HL-60 (cell line): ENCODE measurements at regions not wholly inside any gene's neighbourhood (a gene's known extent, or its start where the extent isn't known, plus 50 kb on each side); places are given as distances from the start of the nearest gene placed in this dataset.
"Not testable (repeated sequence)": the region's sequence is repeated elsewhere in the genome, so short reads cannot be mapped to it uniquely, and the experiment has no call there.

Experiments
- CTCF ChIP-seq: IDR thresholded peaks from one replicate; pipeline ENCODE4 v1.5.1; 2011; ENCODE audit warnings: low read length, control low read depth, inconsistent platforms; ENCODE audit not compliant: insufficient read depth
- POLR2AphosphoS5 ChIP-seq: IDR thresholded peaks from 2 replicates; pipeline ENCODE4 v1.6.1; 2012; ENCODE audit warnings: low read depth
- SPI1 ChIP-seq: IDR thresholded peaks from 2 replicates; pipeline ENCODE4 v1.6.1; 2012; ENCODE audit warnings: low read depth, mild to moderate bottlenecking, borderline replicate concordance

- not testable (repeated sequence) for TF ChIP-seq CTCF, POLR2AphosphoS5, SPI1
Observed at GRCh38 chr1:146771409-146771808, 166.7 kb upstream of the NBPF12 start.
